AG10803 (cell line): ENCODE measurements at regions not wholly inside any gene's neighbourhood (a gene's known extent, or its start where the extent isn't known, plus 50 kb on each side); places are given as distances from the start of the nearest gene placed in this dataset.
"Not testable (repeated sequence)": the region's sequence is repeated elsewhere in the genome, so short reads cannot be mapped to it uniquely, and the experiment has no call there.

Experiments used
- DNase-seq: peaks from one replicate; pipeline ENCODE4 v3.0.0; 2010; ENCODE audit warnings: low read depth
- H3K4me3 ChIP-seq: 2 replicates; pipeline ENCODE4 v1.5.1; 2011; ENCODE audit warnings: mild to moderate bottlenecking, low read length, control low read depth
- TF ChIP-seq, protein P1 (sequence below): conservative IDR thresholded peaks from 2 replicates; pipeline ENCODE4 v1.5.1; 2011; ENCODE audit warnings: mild to moderate bottlenecking, low read length, control low read depth, inconsistent platforms

DNA sequence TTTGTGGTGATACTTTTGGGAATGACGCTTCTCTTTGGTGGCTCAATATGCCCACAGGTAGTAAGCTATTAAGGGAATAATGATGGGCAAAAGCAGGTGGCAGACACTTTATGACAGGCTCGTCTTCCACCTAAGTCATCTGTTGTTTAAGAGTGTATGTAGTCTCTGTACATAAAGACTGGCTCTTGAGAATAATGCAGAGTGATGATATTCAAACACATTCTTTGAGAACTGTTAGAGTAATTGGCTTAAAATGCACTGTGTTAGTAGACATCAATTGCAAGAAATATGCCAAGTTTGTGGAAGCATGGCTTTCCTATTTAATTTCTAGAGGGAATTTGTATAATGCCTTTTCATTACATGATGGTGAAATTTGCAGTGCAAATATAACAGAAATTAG lies 694.8 kb upstream of the MIS18BP1 start:
- H3K4me3 ChIP-seq, result no peak overlapping the region
- TF ChIP-seq, protein P1, sequence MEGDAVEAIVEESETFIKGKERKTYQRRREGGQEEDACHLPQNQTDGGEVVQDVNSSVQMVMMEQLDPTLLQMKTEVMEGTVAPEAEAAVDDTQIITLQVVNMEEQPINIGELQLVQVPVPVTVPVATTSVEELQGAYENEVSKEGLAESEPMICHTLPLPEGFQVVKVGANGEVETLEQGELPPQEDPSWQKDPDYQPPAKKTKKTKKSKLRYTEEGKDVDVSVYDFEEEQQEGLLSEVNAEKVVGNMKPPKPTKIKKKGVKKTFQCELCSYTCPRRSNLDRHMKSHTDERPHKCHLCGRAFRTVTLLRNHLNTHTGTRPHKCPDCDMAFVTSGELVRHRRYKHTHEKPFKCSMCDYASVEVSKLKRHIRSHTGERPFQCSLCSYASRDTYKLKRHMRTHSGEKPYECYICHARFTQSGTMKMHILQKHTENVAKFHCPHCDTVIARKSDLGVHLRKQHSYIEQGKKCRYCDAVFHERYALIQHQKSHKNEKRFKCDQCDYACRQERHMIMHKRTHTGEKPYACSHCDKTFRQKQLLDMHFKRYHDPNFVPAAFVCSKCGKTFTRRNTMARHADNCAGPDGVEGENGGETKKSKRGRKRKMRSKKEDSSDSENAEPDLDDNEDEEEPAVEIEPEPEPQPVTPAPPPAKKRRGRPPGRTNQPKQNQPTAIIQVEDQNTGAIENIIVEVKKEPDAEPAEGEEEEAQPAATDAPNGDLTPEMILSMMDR, result no peak
- DNase-seq, result no peak

- H3K4me3 ChIP-seq, result no peak overlapping the region
- no peak for DNase-seq
- TF ChIP-seq, protein P1, result no peak
These were observed 693.2 kb upstream of the MIS18BP1 start for GRCh38 chr14:45946251-45946650.

DNA sequence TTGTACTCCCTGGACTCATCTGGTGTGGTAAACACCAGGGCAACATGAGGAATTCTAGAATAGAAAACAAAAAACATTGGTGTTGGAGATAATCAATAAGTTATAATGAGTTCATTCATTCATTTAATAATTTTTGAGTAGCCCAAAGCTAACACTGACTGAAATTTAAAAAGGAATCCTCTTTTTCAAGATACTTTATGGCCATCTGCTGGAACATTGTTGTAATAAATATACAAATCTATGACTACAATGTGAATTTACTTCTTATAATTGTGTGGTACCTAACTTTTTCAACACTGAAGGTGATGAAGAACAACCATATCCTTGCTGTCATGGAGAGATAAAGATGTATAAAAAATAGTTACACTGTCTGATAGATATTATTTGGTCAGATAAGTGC lies 687.3 kb upstream of the MIS18BP1 start:
- H3K4me3 ChIP-seq, result no peak overlapping the region
- no peak for DNase-seq
- TF ChIP-seq, protein P1, result no peak

- H3K4me3 ChIP-seq, result no peak overlapping the region
- DNase-seq, result no peak
- TF ChIP-seq, protein P1, result no peak
These were observed 686.6 kb upstream of the MIS18BP1 start for GRCh38 chr14:45939572-45939971.

DNA sequence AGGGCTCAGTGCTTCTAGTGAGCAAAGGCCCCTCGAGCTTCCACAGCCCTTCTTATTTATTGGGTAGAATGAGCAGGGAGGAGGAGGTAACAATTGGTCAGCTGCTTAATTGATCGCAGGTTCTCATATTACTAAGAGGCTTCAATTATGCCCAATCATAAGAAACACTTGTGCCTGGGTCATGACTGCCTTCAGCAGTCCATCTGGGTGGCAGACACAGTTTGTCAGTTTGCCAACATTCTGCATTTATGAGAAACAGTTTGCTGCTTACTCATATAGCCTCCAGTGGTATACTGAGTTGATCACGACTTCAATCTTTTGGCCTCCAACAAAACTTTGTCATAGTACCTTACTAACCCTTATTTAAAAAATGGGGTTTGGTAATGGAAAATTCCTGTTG lies 667.0 kb upstream of the MIS18BP1 start:
- not testable (repeated sequence) for H3K4me3 ChIP-seq, DNase-seq

- DNase-seq, result no peak
These were observed 663.4 kb upstream of the MIS18BP1 start for GRCh38 chr14:45916340-45916953.

DNA sequence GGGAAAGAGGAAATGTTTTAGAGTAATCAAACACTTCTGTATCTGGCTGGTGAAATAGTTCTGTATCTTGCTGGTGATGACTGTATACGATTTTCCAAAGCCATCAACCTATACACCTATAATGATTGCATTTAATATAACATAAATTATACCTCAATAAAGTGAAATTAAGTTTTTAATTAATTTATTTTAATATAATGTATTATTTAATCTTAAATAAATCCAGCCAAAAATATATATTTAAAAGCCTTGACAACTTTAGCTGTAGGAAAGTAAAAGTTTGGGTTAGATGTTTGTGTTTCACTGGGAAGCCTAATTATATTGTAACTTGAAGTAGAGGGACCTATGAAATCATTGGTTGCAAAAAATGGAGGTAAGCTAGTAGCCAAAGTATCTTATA lies 654.8 kb upstream of the MIS18BP1 start:
- DNase-seq, result no peak
- TF ChIP-seq, protein P1, result no peak
- no peak overlapping the region for H3K4me3 ChIP-seq

More at GRCh38 chr14:45916340-45916953, 663.4 kb upstream of the MIS18BP1 start:
- no peak overlapping the region for H3K4me3 ChIP-seq
- TF ChIP-seq, protein P1, result no peak

DNA sequence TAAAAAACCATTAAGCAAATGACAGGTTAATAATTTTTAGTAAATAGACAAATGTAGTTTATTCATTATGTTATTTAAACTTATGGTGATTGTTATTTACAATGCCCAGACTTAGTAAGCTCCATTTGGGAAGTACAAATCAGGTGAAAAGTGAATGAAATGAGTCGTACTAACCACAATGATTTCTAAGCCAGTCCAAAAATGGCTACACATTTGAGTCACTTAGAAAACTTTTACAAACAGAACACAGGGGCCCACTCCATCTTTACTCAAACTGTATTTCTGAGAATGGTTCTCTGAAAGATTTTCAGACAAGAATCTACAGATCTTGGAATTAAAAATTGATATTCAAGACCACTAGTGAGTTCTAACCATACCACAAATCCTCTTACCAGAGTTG lies 653.3 kb upstream of the MIS18BP1 start:
- no peak overlapping the region for H3K4me3 ChIP-seq
- DNase-seq, result no peak
- TF ChIP-seq, protein P1, result no peak
